HCT116 (cell line): ENCODE measurements at regions not wholly inside any gene's neighbourhood (a gene's known extent, or its start where the extent isn't known, plus 50 kb on each side); places are given as distances from the start of the nearest gene placed in this dataset.

Experiments
- ATAC-seq: fragments of 200-7000 bp; cut with Tn5 transposase; 2 replicates; pipeline ENCODE4 v1.9.1; 2020; ENCODE audit warnings: mild to moderate bottlenecking, moderate library complexity
- BruUV-seq: library from RNA; stranded (reverse); fragments of 400-500 nt; replicated peaks from 2 replicates; lab custom pipeline; 2021; lab: Mats Ljungman, UMichigan
- CTCF ChIA-PET: fragments of 300-600 bp; sonication (Branson Sonifier 250); formaldehyde crosslinking; loops from one replicate; lab custom pipeline; 2021; ENCODE audit warnings: antibody characterized with exemption; lab: Charles Lee
- POLR2A ChIA-PET: fragments of 300-600, 350-600 bp; sonication (Branson Sonifier 250); formaldehyde crosslinking; loops from one replicate; lab custom pipeline; 2021; ENCODE audit warnings: antibody characterized with exemption; lab: Charles Lee
- RAD21 ChIA-PET, 2 experiments: fragments of 300-600 bp; sonication (Branson Sonifier 250); formaldehyde crosslinking; loops; one replicate each; lab custom pipeline; 2023; ENCODE audit warnings: low total read pairs in 2 of 2; ENCODE audit not compliant: uncharacterized antibody in 2 of 2, unreplicated experiment in 2 of 2, low non-redundant PET in 1 of 2; lab: Charles Lee
- DNase-seq: peaks from one replicate; pipeline ENCODE4 v3.0.0-alpha.2; 2010; ENCODE audit warnings: low read depth, low spot score
- H2AFZ ChIP-seq: fragments of 200-600 bp; shearing (Covaris generic), sonication (generic); 2 replicates; pipeline ENCODE4 v1.6.1; 2017; ENCODE audit warnings: low read depth, mixed run types, mixed read lengths, antibody characterized with exemption, low read length; ENCODE audit not compliant: poor library complexity, severe bottlenecking
- H3K27ac ChIP-seq: 2 replicates; pipeline ENCODE4 v1.5.1; 2012; ENCODE audit warnings: low read depth, low read length
- H3K27me3 ChIP-seq: fragments of 200-600 bp; sonication (generic); 2 replicates; pipeline ENCODE4 v1.6.1; 2016; ENCODE audit warnings: mixed run types, low read length, mixed read lengths; ENCODE audit not compliant: insufficient read depth
- H3K36me3 ChIP-seq, 2 experiments: fragments of 200-500 bp in 1 of 2; fragments of 200-600 bp in 1 of 2; sonication (Bioruptor generic) in 1 of 2; sonication (generic) in 1 of 2; 2 replicates each; pipeline versions ENCODE4 v1.5.1 to v1.6.1; 2014 to 2016; ENCODE audit warnings: low read length in 2 of 2, inconsistent platforms in 1 of 2, mixed read lengths in 1 of 2, mixed run types in 1 of 2; ENCODE audit not compliant: insufficient read depth in 2 of 2, control insufficient read depth in 1 of 2
- H3K4me1 ChIP-seq, 2 experiments: fragments of 200-600 bp in 1 of 2; sonication (generic) in 1 of 2; 2 replicates each; pipeline versions ENCODE4 v1.5.1 to v1.6.1; 2012 to 2017; ENCODE audit warnings: low read length in 2 of 2, inconsistent platforms in 1 of 2, mild to moderate bottlenecking in 1 of 2, mixed read lengths in 1 of 2, mixed run types in 1 of 2, moderate library complexity in 1 of 2; ENCODE audit not compliant: insufficient read depth in 2 of 2, control insufficient read depth in 1 of 2
- H3K4me2 ChIP-seq: fragments of 200-600 bp; sonication (generic); 2 replicates; pipeline ENCODE4 v1.6.1; 2017; ENCODE audit warnings: mixed run types, low read length, mixed read lengths
- H3K4me3 ChIP-seq, 2 experiments: fragments of 200-600 bp in 1 of 2; sonication (generic) in 1 of 2; replicated peaks in 1 of 2; 2 replicates each; pipeline ENCODE4 v1.5.1; 2011 to 2016; ENCODE audit warnings: low read length in 2 of 2, control low read depth in 1 of 2, low read depth in 1 of 2, mild to moderate bottlenecking in 1 of 2, mixed read lengths in 1 of 2, mixed run types in 1 of 2
- H3K79me2 ChIP-seq: fragments of 200-600 bp; sonication (generic); 2 replicates; pipeline ENCODE4 v1.6.1; 2017; ENCODE audit warnings: mild to moderate bottlenecking, mixed run types, low read length, moderate library complexity, mixed read lengths; ENCODE audit not compliant: insufficient read depth
- H3K9ac ChIP-seq: fragments of 200-600 bp; sonication (generic); 2 replicates; pipeline ENCODE4 v1.6.1; 2016; ENCODE audit warnings: low read length, mixed read lengths
- H3K9me2 ChIP-seq: fragments of 200-600 bp; sonication (generic), shearing (Covaris generic); 2 replicates; pipeline ENCODE4 v1.6.1; 2017; ENCODE audit warnings: mixed run types, mild to moderate bottlenecking, moderate library complexity; ENCODE audit not compliant: insufficient read depth
- H3K9me3 ChIP-seq, 2 experiments: fragments of 200-500 bp in 1 of 2; fragments of 200-600 bp in 1 of 2; sonication (Bioruptor generic) in 1 of 2; sonication (generic) in 1 of 2; 2 replicates each; pipeline ENCODE4 v1.6.1; 2014 to 2017; ENCODE audit warnings: low read length in 2 of 2, mixed read lengths in 2 of 2, inconsistent platforms in 1 of 2, low read depth in 1 of 2, mild to moderate bottlenecking in 1 of 2, mixed run types in 1 of 2, moderate library complexity in 1 of 2; ENCODE audit not compliant: control insufficient read depth in 1 of 2, insufficient read depth in 1 of 2
- H4K20me1 ChIP-seq: fragments of 200-600 bp; sonication (generic), shearing (Covaris generic); 2 replicates; pipeline ENCODE4 v1.6.1; 2017; ENCODE audit warnings: mixed run types, mild to moderate bottlenecking, moderate library complexity; ENCODE audit not compliant: insufficient read depth
- EGR1 ChIP-seq: IDR thresholded peaks from 2 replicates; pipeline ENCODE4 v1.6.1; 2012; ENCODE audit warnings: low read depth
- ELF1 ChIP-seq: IDR thresholded peaks from 2 replicates; pipeline ENCODE4 v1.6.1; 2012; ENCODE audit warnings: low read depth, borderline replicate concordance
- FOSL1 ChIP-seq: IDR thresholded peaks from 2 replicates; pipeline ENCODE4 v1.6.1; 2012; ENCODE audit warnings: low read depth
- MAX ChIP-seq: IDR thresholded peaks from 2 replicates; pipeline ENCODE4 v1.6.1; 2012
- POLR2A ChIP-seq: IDR thresholded peaks from 2 replicates; pipeline ENCODE4 v1.7.0; 2011; ENCODE audit warnings: borderline replicate concordance; ENCODE audit not compliant: insufficient read depth, insufficient read length; ENCODE audit errors: extremely low read depth
- POLR2AphosphoS5 ChIP-seq: IDR thresholded peaks from 2 replicates; pipeline ENCODE4 v1.6.1; 2011; ENCODE audit warnings: mild to moderate bottlenecking, low read depth, low read length, moderate library complexity
- SIN3A ChIP-seq: IDR thresholded peaks from 2 replicates; pipeline ENCODE4 v1.6.1; 2012; ENCODE audit warnings: low read depth
- SP1 ChIP-seq: IDR thresholded peaks from 2 replicates; pipeline ENCODE4 v1.6.1; 2012; ENCODE audit warnings: low read depth
- ZBTB33 ChIP-seq: IDR thresholded peaks from 2 replicates; pipeline ENCODE4 v1.6.1; 2011; ENCODE audit warnings: mild to moderate bottlenecking, low read length, moderate library complexity; ENCODE audit not compliant: insufficient replicate concordance; ENCODE audit errors: extremely low read depth
- intact Hi-C: fragments of 100-400 bp; cut with micrococcal nuclease; formaldehyde crosslinking; loops from 2 replicates; pipeline ENCODE4 v1.10.0; 2022
- TF ChIP-seq, protein P1 (sequence below): IDR thresholded peaks from 2 replicates; pipeline ENCODE4 v1.6.1; 2012

DNA sequence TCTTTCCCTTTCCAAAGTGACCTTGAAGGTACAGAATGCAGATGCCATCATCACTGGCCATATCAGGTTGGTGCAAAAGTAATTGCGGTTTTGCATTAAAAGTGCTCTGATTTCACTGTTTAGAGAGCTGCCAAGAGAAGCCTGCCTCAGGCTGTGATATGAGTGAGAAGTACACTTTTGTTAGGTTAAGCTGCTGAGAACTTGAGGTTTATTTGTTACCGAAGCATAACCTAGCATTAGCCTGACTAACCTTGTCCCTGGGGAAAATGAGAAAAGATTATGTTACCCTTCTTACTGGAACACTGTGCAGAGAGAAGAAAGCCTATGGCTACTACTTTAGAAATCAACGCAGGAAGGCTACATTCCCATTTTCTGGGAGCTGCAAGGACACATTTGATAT, 70.5 kb upstream of the RBM24 start:
- TF ChIP-seq SIN3A, result no peak
- TF ChIP-seq MAX, result no peak
- TF ChIP-seq SP1, result no peak
- Histone ChIP-seq H3K9ac (no peak overlapping the region), H3K4me2 (no peak overlapping the region), H2AFZ (no peak overlapping the region), H3K27ac (no peak overlapping the region), H3K4me1 (no peaks in the 10 kb centered on the region), H3K9me3 (no peaks in the 10 kb centered on the region), H3K27me3 (no peaks in the 10 kb centered on the region), H3K4me3 (no peak overlapping the region), H4K20me1 (no peaks in the 10 kb centered on the region), H3K79me2 (no peaks in the 10 kb centered on the region), H3K9me2 (no peaks in the 10 kb centered on the region), H3K36me3 (no peaks in the 10 kb centered on the region)
- intact Hi-C loops, result no loop called here
- ATAC-seq (no peak), DNase-seq (no peak)
- ChIA-PET POLR2A (no interaction called here), CTCF (no interaction called here), RAD21 (no interaction called here)
- BruUV-seq, result no TSS peak

GRCh38 chr6:17211101-17211500, 70.1 kb upstream of the RBM24 start:
- Histone ChIP-seq H3K4me1 (no peaks in the 10 kb centered on the region), H3K79me2 (no peaks in the 10 kb centered on the region), H3K36me3 (no peaks in the 10 kb centered on the region), H2AFZ (no peak overlapping the region), H3K9me3 (no peaks in the 10 kb centered on the region), H3K4me2 (no peak overlapping the region), H3K27ac (no peak overlapping the region), H3K27me3 (no peaks in the 10 kb centered on the region), H3K9ac (no peak overlapping the region), H4K20me1 (no peaks in the 10 kb centered on the region), H3K9me2 (no peaks in the 10 kb centered on the region), H3K4me3 (no peak overlapping the region)
- intact Hi-C loops, result no loop called here
- TF ChIP-seq POLR2A (no peak), ELF1 (no peak), ZBTB33 (no peak), POLR2AphosphoS5 (no peak), EGR1 (no peak), FOSL1 (no peak)
- TF ChIP-seq, protein P1, sequence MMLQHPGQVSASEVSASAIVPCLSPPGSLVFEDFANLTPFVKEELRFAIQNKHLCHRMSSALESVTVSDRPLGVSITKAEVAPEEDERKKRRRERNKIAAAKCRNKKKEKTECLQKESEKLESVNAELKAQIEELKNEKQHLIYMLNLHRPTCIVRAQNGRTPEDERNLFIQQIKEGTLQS, result no peak
- DNase-seq (no peak), ATAC-seq (no peak)
- RAD21 ChIA-PET, result no interaction called here
- POLR2A ChIA-PET, result no interaction called here
- no TSS peak for BruUV-seq
- CTCF ChIA-PET, result no interaction called here
